ENCODE measurements at regions not wholly inside any gene's neighbourhood (a gene's known extent, or its start where the extent isn't known, plus 50 kb on each side); places are given as distances from the start of the nearest gene placed in this dataset.

DNA sequence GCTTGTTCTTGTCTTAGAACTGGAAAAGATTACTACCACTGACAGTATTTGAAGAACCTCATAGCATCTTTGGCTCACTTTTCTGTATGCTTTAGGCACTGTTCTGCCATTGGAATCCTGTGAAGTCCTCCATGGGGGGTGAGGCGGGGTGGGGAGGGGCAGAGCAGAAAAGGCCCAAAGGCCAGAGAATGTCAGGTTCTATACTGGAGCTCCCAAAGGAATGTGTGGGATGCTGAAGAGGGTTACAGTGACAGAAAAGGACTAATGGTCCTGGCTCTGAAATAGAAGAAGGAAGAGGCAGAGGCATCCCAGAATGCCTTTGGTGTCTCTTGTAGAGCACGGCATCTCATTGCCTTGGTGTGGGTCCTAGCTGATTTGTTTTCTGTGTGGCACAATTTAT lies 141.9 kb downstream of the HAUS1 start:
- TF ChIP-seq ZNF274 (IDR thresholded peaks at IDR 0.05; ENCODE audit: low read depth, low read length): no peak
- TF ChIP-seq, protein P1, sequence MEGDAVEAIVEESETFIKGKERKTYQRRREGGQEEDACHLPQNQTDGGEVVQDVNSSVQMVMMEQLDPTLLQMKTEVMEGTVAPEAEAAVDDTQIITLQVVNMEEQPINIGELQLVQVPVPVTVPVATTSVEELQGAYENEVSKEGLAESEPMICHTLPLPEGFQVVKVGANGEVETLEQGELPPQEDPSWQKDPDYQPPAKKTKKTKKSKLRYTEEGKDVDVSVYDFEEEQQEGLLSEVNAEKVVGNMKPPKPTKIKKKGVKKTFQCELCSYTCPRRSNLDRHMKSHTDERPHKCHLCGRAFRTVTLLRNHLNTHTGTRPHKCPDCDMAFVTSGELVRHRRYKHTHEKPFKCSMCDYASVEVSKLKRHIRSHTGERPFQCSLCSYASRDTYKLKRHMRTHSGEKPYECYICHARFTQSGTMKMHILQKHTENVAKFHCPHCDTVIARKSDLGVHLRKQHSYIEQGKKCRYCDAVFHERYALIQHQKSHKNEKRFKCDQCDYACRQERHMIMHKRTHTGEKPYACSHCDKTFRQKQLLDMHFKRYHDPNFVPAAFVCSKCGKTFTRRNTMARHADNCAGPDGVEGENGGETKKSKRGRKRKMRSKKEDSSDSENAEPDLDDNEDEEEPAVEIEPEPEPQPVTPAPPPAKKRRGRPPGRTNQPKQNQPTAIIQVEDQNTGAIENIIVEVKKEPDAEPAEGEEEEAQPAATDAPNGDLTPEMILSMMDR (IDR thresholded peaks at IDR 0.05 in 2 of 3, conservative IDR thresholded peaks at IDR 0.05 in 1 of 3; ENCODE audit: borderline replicate concordance in 1 of 3, insufficient read depth in 1 of 3, low read depth in 2 of 3, low read length in 2 of 3): no peak
- no peak for TF ChIP-seq POLR2AphosphoS5 (IDR thresholded peaks at IDR 0.05; ENCODE audit: low read depth, low read length)
- TF ChIP-seq YY1 (IDR thresholded peaks at IDR 0.05; ENCODE audit: extremely low read depth, insufficient replicate concordance, low read depth, low read length): no peak

Measured in HCT116 (cell line).